B cell (primary cell): ENCODE measurements at regions not wholly inside any gene's neighbourhood (a gene's known extent, or its start where the extent isn't known, plus 50 kb on each side); places are given as distances from the start of the nearest gene placed in this dataset.

Experiments used
- ATAC-seq: fragments of 200-7000 bp; cut with Tn5 transposase; one replicate; pipeline ENCODE4 v1.10.0; 2021; ENCODE audit warnings: low read depth, mild to moderate bottlenecking, moderate number of reproducible peaks, moderate library complexity
- CTCF ChIA-PET: fragments of 350-600 bp; sonication (Branson Sonifier 250); formaldehyde crosslinking; loops from one replicate; lab custom pipeline; 2021; ENCODE audit warnings: antibody characterized with exemption, inconsistent platforms; lab: Charles Lee
- POLR2A ChIA-PET: fragments of 350-600 bp; sonication (Branson Sonifier 250); formaldehyde crosslinking; loops from one replicate; lab custom pipeline; 2021; ENCODE audit warnings: antibody characterized with exemption; lab: Charles Lee
- DNase-seq: peaks from one replicate; pipeline ENCODE4 v3.0.0; 2013
- H2AFZ ChIP-seq: 2 replicates; pipeline ENCODE4 v1.6.1; 2012; ENCODE audit warnings: mild to moderate bottlenecking, low read depth, low read length; ENCODE audit not compliant: insufficient read depth, poor library complexity, severe bottlenecking
- H3K27ac ChIP-seq, 2 donors: 1 replicate in 1 of 2; 2 replicates in 1 of 2; pipeline ENCODE4 v1.5.1; 2012 to 2013; ENCODE audit warnings: low read length in 2 of 2, mild to moderate bottlenecking in 2 of 2, moderate library complexity in 1 of 2
- H3K27me3 ChIP-seq, 4 experiments: fragments of 200-600 bp in 1 of 4; sonication (generic) in 1 of 4; replicated peaks in 1 of 4; 1 replicate in 2 of 4; 2 replicates in 2 of 4; pipeline versions ENCODE4 v1.6.1 to v1.7.0; 2013 to 2016; ENCODE audit warnings: low read length in 3 of 4, mild to moderate bottlenecking in 2 of 4, mixed read lengths in 1 of 4, moderate library complexity in 1 of 4; ENCODE audit not compliant: insufficient read depth in 4 of 4, control insufficient read depth in 3 of 4; ENCODE audit errors: control extremely low read depth in 1 of 4
- H3K36me3 ChIP-seq, 2 experiments: replicated peaks in 1 of 2; 1 replicate in 1 of 2; 2 replicates in 1 of 2; pipeline versions ENCODE4 v1.6.1 to v1.7.1; 2013; ENCODE audit warnings: low read length in 1 of 2; ENCODE audit not compliant: insufficient read depth in 2 of 2, control insufficient read depth in 1 of 2; ENCODE audit errors: control extremely low read depth in 1 of 2, extremely low read depth in 1 of 2
- H3K4me1 ChIP-seq, 2 donors: fragments of 200-600 bp in 1 of 2; sonication (generic) in 1 of 2; 1 replicate in 1 of 2; 2 replicates in 1 of 2; pipeline versions ENCODE4 v1.5.1 to v1.6.1; 2013 to 2017; ENCODE audit warnings: low read length in 2 of 2; ENCODE audit not compliant: control insufficient read depth in 2 of 2, insufficient read depth in 2 of 2
- H3K4me2 ChIP-seq: replicated peaks from 2 replicates; pipeline ENCODE3; 2012; ENCODE audit warnings: mild to moderate bottlenecking, low read depth, low read length; ENCODE audit not compliant: poor library complexity, severe bottlenecking
- H3K4me3 ChIP-seq, 5 experiments: fragments of 200-600 bp in 1 of 5; sonication (generic) in 1 of 5; 1 replicate in 3 of 5; 2 replicates in 2 of 5; pipeline versions ENCODE4 v1.5.1 to v1.7.0; 2011 to 2016; ENCODE audit warnings: low read length in 4 of 5, mild to moderate bottlenecking in 4 of 5, low read depth in 2 of 5, control low read depth in 1 of 5, moderate library complexity in 1 of 5; ENCODE audit not compliant: insufficient read depth in 1 of 5; ENCODE audit errors: control extremely low read depth in 1 of 5, extremely low read depth in 1 of 5
- H3K79me2 ChIP-seq: fragments of 200-600 bp; sonication (generic); one replicate; pipeline ENCODE4 v1.6.0; 2016; ENCODE audit warnings: low read length; ENCODE audit not compliant: control insufficient read depth, insufficient read depth
- H3K9ac ChIP-seq: fragments of 200-600 bp; sonication (generic); 2 replicates; pipeline ENCODE4 v1.6.1; 2017; ENCODE audit warnings: mild to moderate bottlenecking, low read length, moderate library complexity
- H3K9me3 ChIP-seq, 3 donors: one replicate each; pipeline versions ENCODE4 v1.6.1 to v1.7.1; 2013; ENCODE audit warnings: low read length in 2 of 3; ENCODE audit not compliant: control insufficient read depth in 2 of 3, insufficient read depth in 1 of 3; ENCODE audit errors: control extremely low read depth in 1 of 3
- H4K20me1 ChIP-seq: 2 replicates; pipeline ENCODE4 v1.6.0; 2012; ENCODE audit warnings: mild to moderate bottlenecking, low read length; ENCODE audit not compliant: insufficient read depth, control insufficient read depth, poor library complexity, severe bottlenecking
- H3K27ac Mint-ChIP-seq: one replicate; pipeline ENCODE4 v1.8.0; 2021; ENCODE audit warnings: mixed read lengths
- H3K27me3 Mint-ChIP-seq: one replicate; pipeline ENCODE4 v1.8.0; 2021; ENCODE audit warnings: mixed read lengths
- H3K4me1 Mint-ChIP-seq: one replicate; pipeline ENCODE4 v1.8.0; 2021; ENCODE audit warnings: mixed read lengths
- H3K4me3 Mint-ChIP-seq: one replicate; pipeline ENCODE4 v1.8.0; 2021; ENCODE audit warnings: mixed read lengths
- H3K9me3 Mint-ChIP-seq: one replicate; pipeline ENCODE4 v1.8.0; 2022; ENCODE audit warnings: mixed read lengths; ENCODE audit not compliant: insufficient read depth
- CTCF ChIP-seq: fragments of 200-600 bp; IDR thresholded peaks from one replicate; pipeline ENCODE4 v1.8.0; 2022; ENCODE audit warnings: antibody characterized with exemption, mild to moderate bottlenecking
- EZH2 ChIP-seq: IDR thresholded peaks from 2 replicates; pipeline ENCODE4 v1.6.1; 2012; ENCODE audit warnings: borderline replicate concordance, low read depth, mild to moderate bottlenecking, moderate library complexity, low read length; ENCODE audit not compliant: insufficient read depth, poor library complexity, severe bottlenecking
- WGBS: methylation state at CpG from one replicate; pipeline ENCODE4 v1.1.5; 2013; ENCODE audit warnings: missing lambda C conversion rate; ENCODE audit not compliant: insufficient coverage; 5-methylcytosine and 5-hydroxymethylcytosine counted together
- intact Hi-C: fragments of 100-400 bp; cut with micrococcal nuclease; formaldehyde crosslinking; loops from one replicate; pipeline ENCODE4 v1.10.0; 2022

GRCh38 chr13:72368031-72368430 is 359.4 kb downstream of the MZT1 start:
- no peaks in the 10 kb centered on the region for H3K36me3 ChIP-seq
- H3K9ac ChIP-seq, result no peak overlapping the region
- H4K20me1 ChIP-seq, result no peaks in the 10 kb centered on the region
- POLR2A ChIA-PET, result no interaction called here
- no peaks in the 10 kb centered on the region for H3K4me1 ChIP-seq
- no peaks in the 10 kb centered on the region for H3K27me3 Mint-ChIP-seq
- H3K4me3 ChIP-seq, result no peak overlapping the region
- H3K4me2 ChIP-seq, result no peak overlapping the region
- no CpG with 5 or more reads among the region's 1 CpG for WGBS
- CTCF ChIA-PET, result no interaction called here
- no peaks in the 10 kb centered on the region for H3K27me3 ChIP-seq
- peaks cover 0 to 1% (median 0%) of the 10 kb centered on the region in 3 donors for H3K9me3 ChIP-seq
- H3K9me3 Mint-ChIP-seq, result peaks cover 4% of the 10 kb centered on the region
- no peak overlapping the region for H3K27ac ChIP-seq
- no peak overlapping the region for H3K27ac Mint-ChIP-seq
- no peak for TF ChIP-seq EZH2
- no peak for TF ChIP-seq CTCF
- ATAC-seq (no peak), DNase-seq (no peak)
- intact Hi-C loops, result no loop called here
- no peak overlapping the region for H2AFZ ChIP-seq
- no peak overlapping the region for H3K4me3 Mint-ChIP-seq
- no peaks in the 10 kb centered on the region for H3K4me1 Mint-ChIP-seq
- H3K79me2 ChIP-seq, result no peaks in the 10 kb centered on the region

GRCh38 chr13:72346716-72347115 is 380.7 kb downstream of the MZT1 start:
- intact Hi-C loops, result no loop called here
- ATAC-seq (no peak), DNase-seq (no peak)
- TF ChIP-seq CTCF, result no peak
- no peak for TF ChIP-seq EZH2
- Mint-ChIP-seq H3K4me1 (no peaks in the 10 kb centered on the region), H3K27ac (no peak overlapping the region), H3K27me3 (no peaks in the 10 kb centered on the region), H3K4me3 (no peak overlapping the region), H3K9me3 (no peaks in the 10 kb centered on the region)
- H3K79me2 ChIP-seq, result no peaks in the 10 kb centered on the region
- no peak overlapping the region for H3K9ac ChIP-seq
- peaks cover 0 to 6% (median 0%) of the 10 kb centered on the region in 3 donors for H3K9me3 ChIP-seq
- no peaks in the 10 kb centered on the region for H4K20me1 ChIP-seq
- no peaks in the 10 kb centered on the region for H3K36me3 ChIP-seq
- no peaks in the 10 kb centered on the region for H3K4me1 ChIP-seq
- no peaks in the 10 kb centered on the region for H3K27me3 ChIP-seq
- 72% methylated on average over 2 of the region's 5 CpGs for WGBS
- no peak overlapping the region for H3K4me3 ChIP-seq
- H2AFZ ChIP-seq, result no peak overlapping the region
- H3K4me2 ChIP-seq, result no peak overlapping the region
- no peak overlapping the region for H3K27ac ChIP-seq
- ChIA-PET CTCF (no interaction called here), POLR2A (no interaction called here)
